Urothelium cell line (cell line): ENCODE measurements at regions not wholly inside any gene's neighbourhood (a gene's known extent, or its start where the extent isn't known, plus 50 kb on each side); places are given as distances from the start of the nearest gene placed in this dataset.

Experiments used
- DNase-seq: peaks from one replicate; pipeline ENCODE4 v3.0.0; 2011; ENCODE audit warnings: low spot score, mixed read lengths
- FAIRE-seq: peaks from 2 replicates; lab custom pipeline; 2011; peaks lifted over from hg19 to GRCh38; lab: Jason Lieb, UNC

DNA sequence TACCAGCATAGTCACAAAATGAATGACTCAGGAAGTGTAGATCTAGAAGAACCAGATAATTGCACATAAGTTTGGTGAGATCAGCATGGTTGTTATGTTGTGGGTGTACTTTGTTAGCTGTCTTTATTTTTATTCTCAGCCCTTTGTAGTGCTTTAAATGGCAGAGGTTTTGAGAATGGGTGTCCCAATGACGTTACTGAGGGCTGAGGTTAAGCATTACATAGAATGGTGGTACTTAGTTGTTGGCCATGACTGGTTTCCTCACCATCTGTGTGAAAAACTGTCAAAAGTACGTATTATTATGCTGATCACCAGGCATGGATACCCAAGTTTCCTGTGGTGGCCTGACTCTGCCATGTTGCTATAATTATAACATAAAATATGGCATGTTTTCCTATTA, 165.8 kb downstream of the UBE2E3 start:
- DNase-seq (no peak), FAIRE-seq (no peak)

GRCh38 chr2:181149056-181149455, 168.7 kb downstream of the UBE2E3 start:
- DNase-seq (no peak), FAIRE-seq (no peak)

GRCh38 chr2:181152226-181152625, 171.8 kb downstream of the UBE2E3 start:
- FAIRE-seq (no peak), DNase-seq (no peak)

- DNase-seq (no peak), FAIRE-seq (no peak)
These were observed 172.3 kb downstream of the UBE2E3 start for GRCh38 chr2:181152701-181153100.

DNA sequence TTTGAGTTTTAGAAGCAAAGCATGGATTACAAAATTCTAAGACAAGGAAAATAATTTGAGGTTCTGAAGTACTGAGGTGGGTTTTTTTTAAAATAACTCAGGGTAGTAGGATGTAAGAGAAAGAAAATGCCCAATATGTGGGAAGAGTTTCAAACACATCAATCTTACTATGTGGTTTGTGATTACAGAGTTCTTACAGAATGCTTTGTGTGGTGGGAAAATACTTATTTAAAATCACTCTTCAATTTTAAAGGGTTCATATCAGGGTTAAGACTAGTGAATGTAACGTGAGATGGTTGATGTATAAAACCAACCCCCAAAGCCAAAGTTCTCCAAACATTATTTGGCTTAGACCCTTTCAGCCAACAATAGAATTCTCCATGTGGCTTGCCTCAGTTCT, 173.5 kb downstream of the UBE2E3 start:
- no peak for DNase-seq
- FAIRE-seq = no peak

- FAIRE-seq (no peak), DNase-seq (no peak)
These were observed 176.9 kb downstream of the UBE2E3 start for GRCh38 chr2:181157326-181157725.

- FAIRE-seq (no peak), DNase-seq (no peak)
These were observed 178.0 kb downstream of the UBE2E3 start for GRCh38 chr2:181158427-181158826.

- DNase-seq (no peak), FAIRE-seq (no peak)
These were observed 181.2 kb downstream of the UBE2E3 start for GRCh38 chr2:181161615-181162014.

DNA sequence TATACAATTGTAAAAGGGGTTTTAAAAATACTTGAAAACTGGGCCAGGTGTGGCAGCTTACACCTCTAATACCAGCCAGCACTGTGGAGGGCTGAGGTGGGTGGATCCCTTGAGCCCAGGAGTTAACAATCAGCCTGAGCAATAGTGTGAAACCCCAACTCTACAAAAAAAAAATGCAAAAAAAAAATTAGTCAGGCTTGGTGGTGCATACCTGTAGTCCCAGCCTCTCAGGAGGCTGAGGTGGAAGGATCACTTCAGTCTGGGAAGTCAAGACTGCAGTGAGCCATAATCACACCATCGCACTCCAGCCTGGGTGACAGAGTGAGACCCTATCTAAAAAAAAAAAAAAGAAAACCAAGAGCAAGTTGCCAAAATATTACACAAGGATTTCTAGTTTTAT, 182.7 kb downstream of the UBE2E3 start:
- DNase-seq (no peak), FAIRE-seq (no peak)

DNA sequence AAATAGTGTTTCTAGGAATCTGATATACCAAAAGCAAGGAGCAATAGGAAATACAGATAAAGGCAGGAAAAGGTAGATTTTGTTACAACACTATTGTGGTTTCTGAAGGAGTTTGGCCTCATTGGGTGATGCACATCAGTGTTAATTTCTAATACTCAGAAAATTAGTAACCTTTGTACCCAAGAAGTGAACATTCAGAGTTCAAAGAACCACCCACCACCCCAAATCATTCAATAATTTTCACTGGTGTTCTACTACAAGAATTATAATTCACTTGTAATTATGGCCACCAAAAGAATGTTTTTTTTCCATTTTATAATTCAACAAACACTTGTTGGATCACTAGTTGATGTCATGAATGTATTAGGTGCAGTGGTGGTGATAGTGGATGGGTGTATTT, 183.3 kb downstream of the UBE2E3 start:
- DNase-seq = no peak
- no peak for FAIRE-seq

- no peak for FAIRE-seq
- DNase-seq = no peak
These were observed 184.3 kb downstream of the UBE2E3 start for GRCh38 chr2:181164699-181165098.

- DNase-seq (no peak), FAIRE-seq (no peak)
These were observed 184.9 kb downstream of the UBE2E3 start for GRCh38 chr2:181165199-181165868.

DNA sequence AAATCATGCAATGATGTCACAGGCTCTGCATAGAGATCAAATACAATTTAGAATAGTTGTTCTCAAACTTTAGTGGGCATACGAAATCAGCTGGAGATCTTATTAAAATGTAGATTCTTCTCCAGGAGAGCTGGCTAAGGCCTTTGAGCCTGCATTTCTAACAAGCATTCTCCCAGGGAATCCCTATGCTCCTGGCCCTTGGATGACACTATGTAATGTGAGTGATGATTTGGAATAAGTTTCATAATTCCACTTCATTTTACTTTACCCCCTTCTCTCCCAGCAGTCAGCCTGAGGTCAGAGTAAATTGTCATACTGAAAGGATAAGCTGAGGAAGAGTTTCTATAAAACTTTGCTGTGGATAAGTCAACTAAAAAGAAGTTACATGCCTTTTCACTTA, 189.1 kb downstream of the UBE2E3 start:
- DNase-seq = no peak
- FAIRE-seq = no peak

DNA sequence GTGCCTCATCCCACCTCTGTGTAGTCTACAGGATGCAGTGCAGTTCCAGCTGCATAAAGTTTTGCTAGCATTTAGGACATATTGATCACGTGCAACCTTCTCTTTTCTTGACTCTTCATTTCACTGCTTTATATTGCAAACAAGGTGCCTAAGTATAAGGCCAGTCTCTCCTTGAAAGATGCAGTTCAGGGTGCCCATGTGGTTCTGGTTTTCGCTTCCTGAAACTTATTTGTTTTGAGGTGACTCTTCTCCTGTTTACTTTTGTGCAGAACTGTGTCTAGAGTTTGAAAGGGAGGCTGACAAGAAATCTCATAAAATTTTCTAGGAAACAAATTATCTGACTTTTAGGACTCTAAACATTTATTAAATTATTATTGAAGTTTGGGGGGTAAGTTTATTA, 189.9 kb downstream of the UBE2E3 start:
- DNase-seq (no peak), FAIRE-seq (no peak)

DNA sequence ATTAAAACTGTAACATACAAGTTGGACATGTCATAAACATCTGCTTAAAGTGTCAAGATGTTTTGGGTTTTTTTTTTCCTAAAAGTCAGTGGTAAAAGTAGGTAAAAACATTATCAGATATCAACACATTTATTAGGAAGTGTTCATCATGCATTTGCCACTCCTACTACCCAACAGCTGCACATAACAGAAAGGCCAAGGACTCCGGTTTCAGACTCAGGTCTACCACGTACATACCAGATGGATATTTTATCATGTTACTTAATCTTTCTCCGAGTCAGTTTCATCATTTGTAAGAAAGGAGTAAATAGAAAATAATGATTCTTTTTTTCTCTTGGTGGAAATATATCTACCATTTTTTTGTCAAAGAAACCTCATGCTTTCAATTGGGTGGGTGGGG, 192.3 kb downstream of the UBE2E3 start:
- no peak for FAIRE-seq

GRCh38 chr2:181174611-181175580, 194.5 kb downstream of the UBE2E3 start:
- FAIRE-seq = no peak

More for the DNA sequence above, 192.3 kb downstream of the UBE2E3 start:
- DNase-seq = no peak

DNA sequence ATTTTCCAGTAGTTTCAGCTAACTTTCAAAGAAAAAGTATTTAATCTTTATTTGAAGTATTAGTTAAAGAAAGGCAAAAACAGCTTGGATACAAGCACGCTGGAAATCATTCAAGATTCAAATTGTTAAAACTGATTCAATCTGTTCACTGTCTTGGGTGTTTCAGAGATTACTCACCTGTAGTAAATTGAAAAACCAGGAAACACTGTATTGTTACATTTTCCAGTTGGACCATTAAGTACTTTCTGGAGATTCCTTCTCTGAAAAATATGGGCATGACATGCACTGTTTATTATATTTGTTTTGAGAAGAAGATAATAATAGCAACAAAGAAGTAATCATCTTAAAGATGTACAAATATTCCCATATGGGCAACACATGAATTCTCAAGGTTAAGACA, 196.1 kb downstream of the UBE2E3 start:
- DNase-seq = no peak
- no peak for FAIRE-seq

More at GRCh38 chr2:181174611-181175580, 194.5 kb downstream of the UBE2E3 start:
- no peak for DNase-seq

- DNase-seq = no peak
- FAIRE-seq = no peak
These were observed 197.0 kb downstream of the UBE2E3 start for GRCh38 chr2:181177376-181177775.

DNA sequence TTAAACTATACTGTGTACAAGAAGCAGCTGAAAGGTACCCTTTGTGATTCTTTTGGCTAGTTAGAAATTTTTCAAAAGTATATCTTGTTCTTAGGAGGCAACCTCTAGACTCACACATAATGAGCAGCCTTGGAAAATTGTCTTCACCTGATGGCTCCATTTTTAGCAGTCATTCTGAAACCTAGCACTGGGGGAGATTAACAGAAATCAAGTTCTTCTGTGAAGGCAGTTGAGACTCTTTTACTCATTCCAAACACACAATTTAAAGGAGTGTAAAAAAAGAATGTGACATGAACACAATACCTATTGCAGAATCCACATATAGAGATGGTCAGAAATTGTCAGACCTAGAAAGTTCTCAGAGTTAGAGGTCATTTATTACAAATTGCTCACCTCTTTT, 197.7 kb downstream of the UBE2E3 start:
- no peak for DNase-seq
- no peak for FAIRE-seq

- DNase-seq = no peak
- FAIRE-seq = no peak
These were observed 198.5 kb downstream of the UBE2E3 start for GRCh38 chr2:181178823-181179412.

GRCh38 chr2:181183878-181184542, 203.6 kb downstream of the UBE2E3 start:
- FAIRE-seq = no peak
- no peak for DNase-seq
